ENCODE measurements at regions not wholly inside any gene's neighbourhood (a gene's known extent, or its start where the extent isn't known, plus 50 kb on each side); places are given as distances from the start of the nearest gene placed in this dataset.

DNA sequence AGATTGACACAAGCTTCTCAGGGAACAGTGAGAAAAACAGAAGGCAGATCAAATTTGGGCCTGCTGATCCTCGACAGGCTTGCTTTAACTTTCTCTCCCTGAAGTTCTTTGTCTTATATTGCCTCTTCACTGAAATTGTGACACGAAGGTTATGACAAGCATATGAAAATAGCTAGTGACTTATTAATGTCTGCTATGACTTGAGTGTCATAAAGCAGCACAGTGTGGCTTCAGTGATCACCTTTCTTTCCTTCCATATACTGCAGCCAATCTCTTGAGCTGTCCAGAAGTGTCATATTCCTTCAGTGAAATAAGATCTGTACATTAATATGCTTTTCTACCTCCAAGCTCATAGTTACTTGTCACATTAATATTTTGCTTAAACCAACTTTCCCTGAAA lies 870.2 kb downstream of the C4orf33 start:
- H3K4me3 ChIP-seq (ENCODE audit: low read depth, low read length), result no peak overlapping the region
- DNase-seq (ENCODE audit: low read depth), result no peak
- TF ChIP-seq, protein P1, sequence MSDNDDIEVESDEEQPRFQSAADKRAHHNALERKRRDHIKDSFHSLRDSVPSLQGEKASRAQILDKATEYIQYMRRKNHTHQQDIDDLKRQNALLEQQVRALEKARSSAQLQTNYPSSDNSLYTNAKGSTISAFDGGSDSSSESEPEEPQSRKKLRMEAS (IDR thresholded peaks at IDR 0.05; ENCODE audit: low read depth, low read length), result no peak
- TF ChIP-seq MYC (IDR thresholded peaks at IDR 0.05; ENCODE audit: low read depth, low read length) (no peak), POLR2A (IDR thresholded peaks at IDR 0.05; ENCODE audit: extremely low read depth, insufficient read length) (no peak)
- TF ChIP-seq, protein P2, sequence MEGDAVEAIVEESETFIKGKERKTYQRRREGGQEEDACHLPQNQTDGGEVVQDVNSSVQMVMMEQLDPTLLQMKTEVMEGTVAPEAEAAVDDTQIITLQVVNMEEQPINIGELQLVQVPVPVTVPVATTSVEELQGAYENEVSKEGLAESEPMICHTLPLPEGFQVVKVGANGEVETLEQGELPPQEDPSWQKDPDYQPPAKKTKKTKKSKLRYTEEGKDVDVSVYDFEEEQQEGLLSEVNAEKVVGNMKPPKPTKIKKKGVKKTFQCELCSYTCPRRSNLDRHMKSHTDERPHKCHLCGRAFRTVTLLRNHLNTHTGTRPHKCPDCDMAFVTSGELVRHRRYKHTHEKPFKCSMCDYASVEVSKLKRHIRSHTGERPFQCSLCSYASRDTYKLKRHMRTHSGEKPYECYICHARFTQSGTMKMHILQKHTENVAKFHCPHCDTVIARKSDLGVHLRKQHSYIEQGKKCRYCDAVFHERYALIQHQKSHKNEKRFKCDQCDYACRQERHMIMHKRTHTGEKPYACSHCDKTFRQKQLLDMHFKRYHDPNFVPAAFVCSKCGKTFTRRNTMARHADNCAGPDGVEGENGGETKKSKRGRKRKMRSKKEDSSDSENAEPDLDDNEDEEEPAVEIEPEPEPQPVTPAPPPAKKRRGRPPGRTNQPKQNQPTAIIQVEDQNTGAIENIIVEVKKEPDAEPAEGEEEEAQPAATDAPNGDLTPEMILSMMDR (IDR thresholded peaks at IDR 0.05; ENCODE audit: low read depth, low read length), result no peak

DNA sequence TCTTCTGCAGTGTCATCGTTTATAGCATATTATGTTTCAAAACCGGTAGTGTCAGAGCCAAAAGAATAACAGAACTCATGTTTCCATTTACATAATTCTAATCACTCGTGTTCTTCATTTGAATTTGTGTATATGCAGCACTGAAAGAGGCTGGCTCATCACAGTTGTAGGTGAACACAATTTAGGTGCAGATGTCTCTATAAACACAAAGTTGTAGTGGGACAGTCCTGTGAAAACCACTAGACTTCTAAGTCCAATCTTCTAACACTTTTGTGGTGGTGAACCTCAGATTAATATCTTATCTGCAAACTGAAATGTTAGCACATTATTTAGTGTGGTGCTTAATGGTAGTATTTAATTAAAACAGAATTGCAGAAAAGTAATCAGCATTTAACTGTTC lies 872.4 kb downstream of the C4orf33 start:
- H3K4me3 ChIP-seq (ENCODE audit: low read depth, low read length), result no peak overlapping the region
- DNase-seq (ENCODE audit: low read depth), result no peak
- TF ChIP-seq POLR2A (IDR thresholded peaks at IDR 0.05; ENCODE audit: extremely low read depth, insufficient read length), result no peak
- TF ChIP-seq, protein P2 (IDR thresholded peaks at IDR 0.05; ENCODE audit: low read depth, low read length), result no peak
- TF ChIP-seq, protein P1 (IDR thresholded peaks at IDR 0.05; ENCODE audit: low read depth, low read length), result no peak
- no peak for TF ChIP-seq MYC (IDR thresholded peaks at IDR 0.05; ENCODE audit: low read depth, low read length)

DNA sequence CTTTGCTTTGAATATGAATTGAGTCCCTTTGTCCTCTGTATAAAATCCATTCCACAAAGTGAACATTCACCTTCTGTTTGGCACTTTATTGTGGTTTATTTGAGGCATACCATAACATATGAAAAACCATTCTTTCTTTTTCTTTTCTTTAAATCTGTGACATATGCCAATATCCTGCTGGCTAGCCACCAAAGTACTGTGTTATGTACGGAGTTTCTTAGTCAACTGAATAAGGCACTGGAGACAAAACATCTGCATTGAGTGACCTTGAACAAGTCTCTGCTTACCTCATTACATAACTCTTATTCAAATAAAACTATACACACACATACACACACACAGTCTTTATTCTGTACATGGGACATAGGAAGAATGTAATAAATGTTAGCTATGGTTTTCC lies 872.8 kb downstream of the C4orf33 start:
- H3K4me3 ChIP-seq (ENCODE audit: low read depth, low read length), result no peak overlapping the region
- no peak for TF ChIP-seq POLR2A (IDR thresholded peaks at IDR 0.05; ENCODE audit: extremely low read depth, insufficient read length)
- TF ChIP-seq, protein P1 (IDR thresholded peaks at IDR 0.05; ENCODE audit: low read depth, low read length), result no peak
- no peak for TF ChIP-seq MYC (IDR thresholded peaks at IDR 0.05; ENCODE audit: low read depth, low read length)
- TF ChIP-seq, protein P2 (IDR thresholded peaks at IDR 0.05; ENCODE audit: low read depth, low read length), result no peak
- no peak for DNase-seq (ENCODE audit: low read depth)

DNA sequence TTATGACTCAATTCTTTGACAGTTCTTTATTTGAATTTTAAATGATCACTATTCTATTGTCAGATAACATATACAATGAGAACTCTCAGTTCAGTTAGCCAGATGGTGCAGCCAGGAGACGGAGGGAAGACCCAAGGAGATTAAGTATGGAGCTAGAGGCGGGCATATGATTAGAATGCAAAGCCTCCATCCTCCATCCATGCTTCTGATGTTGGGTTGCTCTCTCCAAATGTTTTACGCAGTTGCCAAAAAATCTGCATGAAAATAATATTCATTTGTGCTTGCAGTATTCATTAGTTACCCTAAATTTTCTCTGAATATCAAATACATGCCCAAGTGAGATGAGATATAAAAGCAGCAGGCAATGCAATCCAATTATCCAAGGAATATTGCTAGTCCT lies 874.8 kb downstream of the C4orf33 start:
- no peak overlapping the region for H3K4me3 ChIP-seq (ENCODE audit: low read depth, low read length)
- TF ChIP-seq, protein P2 (IDR thresholded peaks at IDR 0.05; ENCODE audit: low read depth, low read length), result no peak
- TF ChIP-seq MYC (IDR thresholded peaks at IDR 0.05; ENCODE audit: low read depth, low read length) (no peak), POLR2A (IDR thresholded peaks at IDR 0.05; ENCODE audit: extremely low read depth, insufficient read length) (no peak)
- TF ChIP-seq, protein P1 (IDR thresholded peaks at IDR 0.05; ENCODE audit: low read depth, low read length), result no peak
- DNase-seq (ENCODE audit: low read depth), result no peak

DNA sequence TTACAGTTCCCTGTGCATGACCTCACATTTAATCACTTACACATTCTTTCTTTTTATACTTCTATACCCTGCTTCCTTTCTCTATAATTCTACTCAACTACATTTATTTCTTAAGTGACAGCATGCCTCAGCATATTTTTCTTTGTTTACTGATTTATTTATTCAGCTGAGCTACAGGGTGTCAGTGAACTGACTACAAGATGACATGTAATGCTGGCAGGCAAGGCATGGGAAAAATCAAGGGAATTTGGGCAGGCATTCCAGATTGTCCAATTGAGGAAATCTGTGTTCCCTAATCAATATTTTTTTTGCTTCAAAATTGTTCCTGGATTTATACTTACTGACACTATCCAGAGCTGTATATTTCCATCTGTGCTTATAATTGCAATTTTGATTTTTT lies 875.5 kb downstream of the C4orf33 start:
- H3K4me3 ChIP-seq (ENCODE audit: low read depth, low read length), result no peak overlapping the region
- TF ChIP-seq, protein P1 (IDR thresholded peaks at IDR 0.05; ENCODE audit: low read depth, low read length), result no peak
- TF ChIP-seq, protein P2 (IDR thresholded peaks at IDR 0.05; ENCODE audit: low read depth, low read length), result no peak
- TF ChIP-seq POLR2A (IDR thresholded peaks at IDR 0.05; ENCODE audit: extremely low read depth, insufficient read length) (no peak), MYC (IDR thresholded peaks at IDR 0.05; ENCODE audit: low read depth, low read length) (no peak)
- no peak for DNase-seq (ENCODE audit: low read depth)

DNA sequence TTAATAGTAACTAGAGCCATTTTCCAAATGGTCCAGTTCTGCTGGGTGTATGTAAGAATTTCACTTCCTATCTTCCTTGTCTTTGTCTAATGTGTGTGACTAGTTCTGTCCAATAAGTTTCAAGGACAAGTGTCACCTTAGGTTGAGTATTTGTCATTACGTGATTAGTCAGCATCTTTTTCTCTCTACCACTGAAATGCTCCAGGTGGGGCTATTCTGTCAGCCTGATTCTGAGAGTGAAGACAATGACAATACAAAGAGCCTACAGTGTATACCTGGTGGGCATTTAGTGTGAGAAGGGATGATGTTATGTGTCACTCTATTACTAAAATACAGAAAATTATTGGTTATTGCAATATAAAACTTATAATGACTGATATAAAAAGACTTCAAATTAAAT lies 876.3 kb downstream of the C4orf33 start:
- DNase-seq (ENCODE audit: low read depth), result no peak

More for the DNA sequence above, 876.3 kb downstream of the C4orf33 start:
- H3K4me3 ChIP-seq (ENCODE audit: low read depth, low read length), result no peak overlapping the region
- TF ChIP-seq, protein P2 (IDR thresholded peaks at IDR 0.05; ENCODE audit: low read depth, low read length), result no peak
- no peak for TF ChIP-seq MYC (IDR thresholded peaks at IDR 0.05; ENCODE audit: low read depth, low read length)
- no peak for TF ChIP-seq POLR2A (IDR thresholded peaks at IDR 0.05; ENCODE audit: extremely low read depth, insufficient read length)
- TF ChIP-seq, protein P1 (IDR thresholded peaks at IDR 0.05; ENCODE audit: low read depth, low read length), result no peak
